ENCODE measurements at regions not wholly inside any gene's neighbourhood (a gene's known extent, or its start where the extent isn't known, plus 50 kb on each side); places are given as distances from the start of the nearest gene placed in this dataset.

DNA sequence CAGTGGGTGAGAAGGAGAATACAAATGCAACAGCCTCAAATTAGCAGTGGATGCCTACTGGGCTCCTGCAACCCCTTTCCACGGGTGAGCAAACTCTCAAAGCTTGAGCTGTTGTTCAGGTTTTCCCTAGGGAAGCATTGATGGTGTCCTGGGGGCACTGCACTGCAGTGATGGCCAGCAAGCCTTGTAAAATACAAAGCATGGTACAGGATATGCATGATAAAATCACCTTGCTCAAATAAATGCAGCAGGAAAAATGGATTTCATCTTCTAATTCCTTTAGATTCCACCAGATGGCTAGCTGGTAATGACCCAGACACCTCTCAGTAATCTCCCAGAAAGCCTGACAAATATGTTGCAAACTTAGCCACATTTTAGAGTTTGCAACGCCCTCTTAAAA, 698.2 kb downstream of the TRIB2 start:
- TF ChIP-seq JUNB (IDR thresholded peaks at IDR 0.05; ENCODE audit: unreplicated experiment), result no peak
- no peak for TF ChIP-seq CTCF (conservative IDR thresholded peaks at IDR 0.05; ENCODE audit: low read depth in 2 of 2)
- no peak for TF ChIP-seq ZNF114 (CRISPR knock-in tag; IDR thresholded peaks at IDR 0.05)
- no peak for TF ChIP-seq EZH2 (IDR thresholded peaks at IDR 0.05; ENCODE audit: low read depth, unreplicated experiment)
- no peak for TF ChIP-seq EZH2phosphoT487 (IDR thresholded peaks at IDR 0.05; ENCODE audit: unreplicated experiment)
- TF ChIP-seq, protein P1, sequence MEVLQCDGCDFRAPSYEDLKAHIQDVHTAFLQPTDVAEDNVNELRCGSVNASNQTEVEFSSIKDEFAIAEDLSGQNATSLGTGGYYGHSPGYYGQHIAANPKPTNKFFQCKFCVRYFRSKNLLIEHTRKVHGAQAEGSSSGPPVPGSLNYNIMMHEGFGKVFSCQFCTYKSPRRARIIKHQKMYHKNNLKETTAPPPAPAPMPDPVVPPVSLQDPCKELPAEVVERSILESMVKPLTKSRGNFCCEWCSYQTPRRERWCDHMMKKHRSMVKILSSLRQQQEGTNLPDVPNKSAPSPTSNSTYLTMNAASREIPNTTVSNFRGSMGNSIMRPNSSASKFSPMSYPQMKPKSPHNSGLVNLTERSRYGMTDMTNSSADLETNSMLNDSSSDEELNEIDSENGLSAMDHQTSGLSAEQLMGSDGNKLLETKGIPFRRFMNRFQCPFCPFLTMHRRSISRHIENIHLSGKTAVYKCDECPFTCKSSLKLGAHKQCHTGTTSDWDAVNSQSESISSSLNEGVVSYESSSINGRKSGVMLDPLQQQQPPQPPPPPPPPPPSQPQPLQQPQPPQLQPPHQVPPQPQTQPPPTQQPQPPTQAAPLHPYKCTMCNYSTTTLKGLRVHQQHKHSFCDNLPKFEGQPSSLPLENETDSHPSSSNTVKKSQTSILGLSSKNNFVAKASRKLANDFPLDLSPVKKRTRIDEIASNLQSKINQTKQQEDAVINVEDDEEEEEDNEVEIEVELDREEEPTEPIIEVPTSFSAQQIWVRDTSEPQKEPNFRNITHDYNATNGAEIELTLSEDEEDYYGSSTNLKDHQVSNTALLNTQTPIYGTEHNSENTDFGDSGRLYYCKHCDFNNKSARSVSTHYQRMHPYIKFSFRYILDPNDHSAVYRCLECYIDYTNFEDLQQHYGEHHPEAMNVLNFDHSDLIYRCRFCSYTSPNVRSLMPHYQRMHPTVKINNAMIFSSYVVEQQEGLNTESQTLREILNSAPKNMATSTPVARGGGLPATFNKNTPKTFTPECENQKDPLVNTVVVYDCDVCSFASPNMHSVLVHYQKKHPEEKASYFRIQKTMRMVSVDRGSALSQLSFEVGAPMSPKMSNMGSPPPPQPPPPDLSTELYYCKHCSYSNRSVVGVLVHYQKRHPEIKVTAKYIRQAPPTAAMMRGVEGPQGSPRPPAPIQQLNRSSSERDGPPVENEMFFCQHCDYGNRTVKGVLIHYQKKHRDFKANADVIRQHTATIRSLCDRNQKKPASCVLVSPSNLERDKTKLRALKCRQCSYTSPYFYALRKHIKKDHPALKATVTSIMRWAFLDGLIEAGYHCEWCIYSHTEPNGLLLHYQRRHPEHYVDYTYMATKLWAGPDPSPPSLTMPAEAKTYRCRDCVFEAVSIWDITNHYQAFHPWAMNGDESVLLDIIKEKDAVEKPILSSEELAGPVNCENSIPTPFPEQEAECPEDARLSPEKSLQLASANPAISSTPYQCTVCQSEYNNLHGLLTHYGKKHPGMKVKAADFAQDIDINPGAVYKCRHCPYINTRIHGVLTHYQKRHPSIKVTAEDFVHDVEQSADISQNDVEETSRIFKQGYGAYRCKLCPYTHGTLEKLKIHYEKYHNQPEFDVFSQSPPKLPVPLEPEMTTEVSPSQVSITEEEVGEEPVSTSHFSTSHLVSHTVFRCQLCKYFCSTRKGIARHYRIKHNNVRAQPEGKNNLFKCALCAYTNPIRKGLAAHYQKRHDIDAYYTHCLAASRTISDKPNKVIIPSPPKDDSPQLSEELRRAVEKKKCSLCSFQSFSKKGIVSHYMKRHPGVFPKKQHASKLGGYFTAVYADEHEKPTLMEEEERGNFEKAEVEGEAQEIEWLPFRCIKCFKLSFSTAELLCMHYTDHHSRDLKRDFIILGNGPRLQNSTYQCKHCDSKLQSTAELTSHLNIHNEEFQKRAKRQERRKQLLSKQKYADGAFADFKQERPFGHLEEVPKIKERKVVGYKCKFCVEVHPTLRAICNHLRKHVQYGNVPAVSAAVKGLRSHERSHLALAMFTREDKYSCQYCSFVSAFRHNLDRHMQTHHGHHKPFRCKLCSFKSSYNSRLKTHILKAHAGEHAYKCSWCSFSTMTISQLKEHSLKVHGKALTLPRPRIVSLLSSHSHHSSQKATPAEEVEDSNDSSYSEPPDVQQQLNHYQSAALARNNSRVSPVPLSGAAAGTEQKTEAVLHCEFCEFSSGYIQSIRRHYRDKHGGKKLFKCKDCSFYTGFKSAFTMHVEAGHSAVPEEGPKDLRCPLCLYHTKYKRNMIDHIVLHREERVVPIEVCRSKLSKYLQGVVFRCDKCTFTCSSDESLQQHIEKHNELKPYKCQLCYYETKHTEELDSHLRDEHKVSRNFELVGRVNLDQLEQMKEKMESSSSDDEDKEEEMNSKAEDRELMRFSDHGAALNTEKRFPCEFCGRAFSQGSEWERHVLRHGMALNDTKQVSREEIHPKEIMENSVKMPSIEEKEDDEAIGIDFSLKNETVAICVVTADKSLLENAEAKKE (CRISPR knock-in tag; IDR thresholded peaks at IDR 0.05), result no peak
- TF ChIP-seq REST (IDR thresholded peaks at IDR 0.05; ENCODE audit: unreplicated experiment), result no peak
- no peak for TF ChIP-seq POLR2AphosphoS5 (IDR thresholded peaks at IDR 0.05; ENCODE audit: low read depth)
- no peak for TF ChIP-seq NANOG (IDR thresholded peaks at IDR 0.05; ENCODE audit: borderline replicate concordance)
- no peak for TF ChIP-seq ZNF331 (CRISPR knock-in tag; IDR thresholded peaks at IDR 0.05; ENCODE audit: low read depth)
- TF ChIP-seq CREB1 (CRISPR knock-in tag; IDR thresholded peaks at IDR 0.05; ENCODE audit: low read depth), result no peak
